Left lung (tissue), 4 donors: ENCODE measurements at regions not wholly inside any gene's neighbourhood (a gene's known extent, or its start where the extent isn't known, plus 50 kb on each side); places are given as distances from the start of the nearest gene placed in this dataset.

Source experiments
- ATAC-seq: fragments of 200-7000 bp; cut with Tn5 transposase; one replicate; pipeline ENCODE4 v1.9.1; 2020; ENCODE audit warnings: moderate library complexity
- DNase-seq, 4 donors: peaks; one replicate each; pipeline ENCODE4 v3.0.0-alpha.2; 2013 to 2020
- H3K27ac ChIP-seq, 2 donors: fragments of 200-600 bp; sonication (generic) in 1 of 2; one replicate each; pipeline versions ENCODE4 v1.5.0 to v1.8.0; 2020 to 2021
- H3K27me3 ChIP-seq, 2 donors: fragments of 200-600 bp; sonication (generic) in 1 of 2; one replicate each; pipeline versions ENCODE4 v1.5.0 to v1.8.0; 2020 to 2021
- H3K36me3 ChIP-seq, 2 donors: fragments of 200-600 bp; sonication (generic) in 1 of 2; one replicate each; pipeline versions ENCODE4 v1.5.0 to v1.8.0; 2020 to 2021
- H3K4me1 ChIP-seq, 2 donors: fragments of 200-600 bp; one replicate each; pipeline ENCODE4 v1.8.0; 2021
- H3K4me3 ChIP-seq, 2 donors: fragments of 200-600 bp; sonication (generic) in 1 of 2; one replicate each; pipeline versions ENCODE4 v1.5.0 to v1.8.0; 2020 to 2021; ENCODE audit warnings: mild to moderate bottlenecking in 1 of 2
- H3K9me3 ChIP-seq, 2 donors: fragments of 200-600 bp; sonication (generic) in 1 of 2; one replicate each; pipeline versions ENCODE4 v1.5.0 to v1.8.0; 2020 to 2021
- CTCF ChIP-seq, 2 donors: fragments of 200-600 bp; sonication (generic) in 1 of 2; IDR thresholded peaks; one replicate each; pipeline versions ENCODE4 v1.5.0 to v1.8.0; 2021; ENCODE audit warnings: antibody characterized with exemption in 2 of 2
- intact Hi-C, 2 donors: fragments of 100-400 bp; cut with DNase I; formaldehyde crosslinking; loops; one replicate each; pipeline versions ENCODE4 v1.11.2 to v1.14.2; 2022
- donor health status: DM: no; HTN: yes; CAD: no.
- donor health status: DM: no; HTN: no; CAD: no.

DNA sequence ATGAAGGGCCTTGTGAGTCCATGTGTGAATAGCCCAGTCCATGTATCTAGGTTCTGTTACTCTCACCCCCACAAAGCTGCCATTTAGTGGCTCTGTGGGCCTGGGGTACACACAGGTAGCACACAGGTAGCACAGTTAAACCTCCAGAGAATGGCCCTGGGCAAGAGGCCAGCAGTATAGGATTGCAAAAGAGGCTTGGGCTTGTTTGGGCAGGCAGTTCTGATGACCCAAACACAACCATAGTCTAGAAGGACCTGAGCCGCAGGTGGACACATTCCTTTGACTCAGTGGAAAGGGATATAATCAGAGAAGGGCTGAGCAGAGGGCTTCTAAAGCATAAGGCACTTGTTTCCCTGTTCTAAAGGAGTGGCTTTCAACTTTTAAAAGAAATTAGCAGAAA, 326.8 kb upstream of the SGCD start:
- intact Hi-C loops, result no loop called here
- no peaks in the 10 kb centered on the region for H3K36me3 ChIP-seq
- H3K9me3 ChIP-seq, result no peaks in the 10 kb centered on the region
- ATAC-seq, result no peak
- no peak overlapping the region for H3K4me3 ChIP-seq
- no peaks in the 10 kb centered on the region for H3K27me3 ChIP-seq
- no peak overlapping the region for H3K27ac ChIP-seq
- DNase-seq, result no peak
- no peaks in the 10 kb centered on the region for H3K4me1 ChIP-seq
- TF ChIP-seq CTCF (IDR thresholded peaks at IDR 0.05), result no peak

- TF ChIP-seq CTCF (IDR thresholded peaks at IDR 0.05), result no peak
- Histone ChIP-seq H3K4me1 (no peaks in the 10 kb centered on the region), H3K36me3 (no peaks in the 10 kb centered on the region), H3K27me3 (no peaks in the 10 kb centered on the region), H3K27ac (no peak overlapping the region), H3K4me3 (no peak overlapping the region), H3K9me3 (no peaks in the 10 kb centered on the region)
- DNase-seq, result no peak
- no peak for ATAC-seq
- intact Hi-C loops, result no loop called here
Observed at GRCh38 chr5:156004754-156005153, 322.2 kb upstream of the SGCD start.

DNA sequence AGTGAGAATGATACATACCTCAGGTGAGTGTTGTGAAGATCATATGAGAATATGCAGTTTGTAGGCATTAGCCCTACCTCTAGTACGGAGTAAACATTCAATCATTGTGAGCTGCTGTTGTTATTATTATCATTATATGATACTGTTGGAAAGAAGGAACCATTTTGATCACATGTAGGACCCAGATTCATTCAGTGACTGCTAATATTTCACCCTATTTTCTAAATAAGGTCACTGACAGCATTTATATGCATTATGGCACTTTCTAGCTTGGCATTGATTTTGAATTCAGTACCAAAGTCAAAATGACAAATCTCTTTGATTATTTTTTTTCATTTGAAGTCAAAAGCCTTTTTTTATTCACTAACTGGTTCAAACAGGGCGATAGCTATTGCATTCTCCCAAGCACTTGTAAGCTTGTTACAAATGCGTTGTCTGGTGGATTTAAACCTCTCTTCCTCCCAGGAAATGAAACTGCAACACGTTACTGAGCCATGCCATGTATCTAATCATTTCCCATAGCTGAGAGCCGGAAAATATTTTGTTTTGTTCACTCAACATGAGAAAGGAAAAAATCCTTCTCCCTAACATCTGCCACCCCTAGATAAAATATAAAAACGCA, 320.8 kb upstream of the SGCD start:
- intact Hi-C loops, result no loop called here
- no peaks in the 10 kb centered on the region for H3K27me3 ChIP-seq
- no peak for DNase-seq
- H3K27ac ChIP-seq, result no peak overlapping the region
- H3K4me1 ChIP-seq, result no peaks in the 10 kb centered on the region
- no peak overlapping the region for H3K4me3 ChIP-seq
- ATAC-seq, result no peak
- no peaks in the 10 kb centered on the region for H3K9me3 ChIP-seq
- H3K36me3 ChIP-seq, result no peaks in the 10 kb centered on the region
- TF ChIP-seq CTCF (IDR thresholded peaks at IDR 0.05), result no peak

GRCh38 chr5:156008844-156009243, 318.1 kb upstream of the SGCD start:
- H3K9me3 ChIP-seq, result no peaks in the 10 kb centered on the region
- no peaks in the 10 kb centered on the region for H3K4me1 ChIP-seq
- DNase-seq, result no peak
- ATAC-seq, result no peak
- TF ChIP-seq CTCF (IDR thresholded peaks at IDR 0.05), result no peak
- H3K27me3 ChIP-seq, result no peaks in the 10 kb centered on the region
- intact Hi-C loops, result no loop called here
- no peaks in the 10 kb centered on the region for H3K36me3 ChIP-seq
- no peak overlapping the region for H3K27ac ChIP-seq
- no peak overlapping the region for H3K4me3 ChIP-seq

DNA sequence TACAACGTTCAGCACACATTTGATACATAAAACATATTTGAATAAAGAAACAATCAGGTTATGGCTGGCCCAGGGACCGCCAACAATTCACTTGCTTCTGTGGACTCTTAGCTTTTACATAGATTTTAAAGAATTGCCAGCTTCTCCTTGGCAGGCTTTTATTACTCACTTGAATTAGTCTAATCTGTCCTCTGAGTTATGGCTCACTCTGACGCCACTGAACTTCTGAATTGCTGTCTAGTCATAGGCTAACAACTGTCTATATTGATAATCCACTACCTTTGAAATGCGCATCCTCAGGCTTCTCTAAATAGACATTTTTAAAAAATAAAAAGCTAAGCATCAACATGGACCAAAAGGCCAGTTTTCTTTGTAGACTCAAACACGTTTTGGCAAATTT, 317.4 kb upstream of the SGCD start:
- no peak for ATAC-seq
- no peak for TF ChIP-seq CTCF (IDR thresholded peaks at IDR 0.05)
- DNase-seq, result no peak
- intact Hi-C loops, result no loop called here
- no peaks in the 10 kb centered on the region for H3K27me3 ChIP-seq
- H3K36me3 ChIP-seq, result no peaks in the 10 kb centered on the region
- no peaks in the 10 kb centered on the region for H3K4me1 ChIP-seq
- no peak overlapping the region for H3K27ac ChIP-seq
- H3K4me3 ChIP-seq, result no peak overlapping the region
- no peaks in the 10 kb centered on the region for H3K9me3 ChIP-seq
